ENCODE measurements at regions not wholly inside any gene's neighbourhood (a gene's known extent, or its start where the extent isn't known, plus 50 kb on each side); places are given as distances from the start of the nearest gene placed in this dataset.

DNA sequence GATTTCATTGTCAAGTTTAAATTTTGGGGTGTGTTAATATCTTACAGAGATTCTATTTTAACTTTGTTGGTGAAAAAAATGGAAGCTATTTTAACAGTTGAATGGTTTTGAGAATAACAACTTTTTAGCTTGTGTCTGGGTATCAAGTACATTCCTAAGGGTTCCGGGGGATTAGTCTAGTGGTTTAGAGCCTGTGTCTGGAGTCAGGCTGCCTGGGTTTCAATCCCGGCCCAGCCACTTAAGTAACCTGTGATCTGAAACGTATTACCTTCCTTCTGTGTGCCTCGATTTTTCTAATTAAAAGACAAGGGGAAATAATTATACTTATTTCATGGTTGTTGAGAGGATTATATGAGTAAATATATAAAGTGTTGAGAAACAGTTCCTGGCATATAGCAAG lies 288.6 kb upstream of the NR3C2 start:
- no peak for TF ChIP-seq OSR1 (CRISPR knock-in tag; IDR thresholded peaks at IDR 0.05)
- no peak for TF ChIP-seq ZNF8 (CRISPR knock-in tag; IDR thresholded peaks at IDR 0.05)
- TF ChIP-seq ZFP30 (CRISPR knock-in tag; IDR thresholded peaks at IDR 0.05), result no peak
- TF ChIP-seq ESRRG (CRISPR knock-in tag; IDR thresholded peaks at IDR 0.05), result no peak
- no peak for TF ChIP-seq BACH2 (CRISPR knock-in tag; IDR thresholded peaks at IDR 0.05; ENCODE audit: borderline replicate concordance)
- TF ChIP-seq POU6F1 (CRISPR knock-in tag; IDR thresholded peaks at IDR 0.05; ENCODE audit: borderline replicate concordance, low read depth), result no peak
- TF ChIP-seq, protein P1, sequence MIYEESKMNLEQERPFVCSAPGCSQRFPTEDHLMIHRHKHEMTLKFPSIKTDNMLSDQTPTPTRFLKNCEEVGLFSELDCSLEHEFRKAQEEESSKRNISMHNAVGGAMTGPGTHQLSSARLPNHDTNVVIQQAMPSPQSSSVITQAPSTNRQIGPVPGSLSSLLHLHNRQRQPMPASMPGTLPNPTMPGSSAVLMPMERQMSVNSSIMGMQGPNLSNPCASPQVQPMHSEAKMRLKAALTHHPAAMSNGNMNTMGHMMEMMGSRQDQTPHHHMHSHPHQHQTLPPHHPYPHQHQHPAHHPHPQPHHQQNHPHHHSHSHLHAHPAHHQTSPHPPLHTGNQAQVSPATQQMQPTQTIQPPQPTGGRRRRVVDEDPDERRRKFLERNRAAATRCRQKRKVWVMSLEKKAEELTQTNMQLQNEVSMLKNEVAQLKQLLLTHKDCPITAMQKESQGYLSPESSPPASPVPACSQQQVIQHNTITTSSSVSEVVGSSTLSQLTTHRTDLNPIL (CRISPR knock-in tag; IDR thresholded peaks at IDR 0.05; ENCODE audit: low read depth), result no peak
- no peak for ATAC-seq

DNA sequence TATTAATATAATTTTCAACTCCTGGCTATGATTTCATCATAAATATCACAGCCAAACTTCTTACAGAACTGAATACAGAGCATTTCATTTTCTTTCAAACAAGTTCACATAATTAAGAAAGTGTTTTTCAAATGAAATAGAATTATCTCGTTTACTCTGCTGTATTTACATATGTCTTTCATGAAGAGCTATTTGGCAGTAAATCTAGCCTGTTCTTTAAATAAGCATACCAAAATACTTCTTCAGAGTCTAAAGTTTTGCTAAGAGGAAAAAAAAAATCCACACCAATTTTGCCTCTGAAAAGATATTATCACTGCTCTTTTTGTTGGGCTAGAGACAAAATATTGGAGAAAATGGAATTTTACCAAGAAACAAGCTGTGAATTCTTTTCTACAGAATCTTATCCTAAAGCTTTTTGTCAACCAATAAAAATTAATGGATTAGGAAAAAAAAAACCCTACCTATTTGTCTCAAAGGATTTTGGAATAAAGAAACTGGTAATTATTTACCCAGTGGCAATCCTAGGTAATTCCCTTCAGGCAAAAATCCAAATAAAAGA lies 287.9 kb upstream of the NR3C2 start:
- TF ChIP-seq RARB (CRISPR knock-in tag; IDR thresholded peaks at IDR 0.05), result no peak
- no peak for TF ChIP-seq POU6F1 (CRISPR knock-in tag; IDR thresholded peaks at IDR 0.05; ENCODE audit: borderline replicate concordance, low read depth)
- TF ChIP-seq ZNF70 (CRISPR knock-in tag; IDR thresholded peaks at IDR 0.05), result no peak
- TF ChIP-seq OSR1 (CRISPR knock-in tag; IDR thresholded peaks at IDR 0.05), result no peak
- no peak for TF ChIP-seq PATZ1 (CRISPR knock-in tag; IDR thresholded peaks at IDR 0.05; ENCODE audit: borderline replicate concordance)
- TF ChIP-seq ZFP30 (CRISPR knock-in tag; IDR thresholded peaks at IDR 0.05), result no peak
- no peak for TF ChIP-seq PPARA (CRISPR knock-in tag; IDR thresholded peaks at IDR 0.05; ENCODE audit: borderline replicate concordance)
- no peak for ATAC-seq

- TF ChIP-seq ZFP3 (CRISPR knock-in tag; IDR thresholded peaks at IDR 0.05), result no peak
- TF ChIP-seq, protein P1 (CRISPR knock-in tag; IDR thresholded peaks at IDR 0.05; ENCODE audit: low read depth), result no peak
- no peak for TF ChIP-seq ESRRG (CRISPR knock-in tag; IDR thresholded peaks at IDR 0.05)
- no peak for TF ChIP-seq TSHZ2 (CRISPR knock-in tag; IDR thresholded peaks at IDR 0.05)
- TF ChIP-seq ZC3H10 (CRISPR knock-in tag; IDR thresholded peaks at IDR 0.05), result no peak
- no peak for TF ChIP-seq SNAI2 (CRISPR knock-in tag; IDR thresholded peaks at IDR 0.05)
- no peak for TF ChIP-seq BACH2 (CRISPR knock-in tag; IDR thresholded peaks at IDR 0.05; ENCODE audit: borderline replicate concordance)
- no peak for TF ChIP-seq ZFP30 (CRISPR knock-in tag; IDR thresholded peaks at IDR 0.05)
- TF ChIP-seq POU6F1 (CRISPR knock-in tag; IDR thresholded peaks at IDR 0.05; ENCODE audit: borderline replicate concordance, low read depth), result no peak
- TF ChIP-seq ISL1 (CRISPR knock-in tag; IDR thresholded peaks at IDR 0.05), result no peak
- no peak for TF ChIP-seq ZNF565 (CRISPR knock-in tag; conservative IDR thresholded peaks at IDR 0.05; ENCODE audit: low read depth)
Measured at GRCh38 chr4:148717988-148718387, 275.8 kb upstream of the NR3C2 start.

More at GRCh38 chr4:148717988-148718387, 275.8 kb upstream of the NR3C2 start:
- ATAC-seq, result no peak
